ENCODE measurements at regions not wholly inside any gene's neighbourhood (a gene's known extent, or its start where the extent isn't known, plus 50 kb on each side); places are given as distances from the start of the nearest gene placed in this dataset.
A peak's percentile ranks its signal among the peaks of the same experiment; 100 is the strongest.

DNA sequence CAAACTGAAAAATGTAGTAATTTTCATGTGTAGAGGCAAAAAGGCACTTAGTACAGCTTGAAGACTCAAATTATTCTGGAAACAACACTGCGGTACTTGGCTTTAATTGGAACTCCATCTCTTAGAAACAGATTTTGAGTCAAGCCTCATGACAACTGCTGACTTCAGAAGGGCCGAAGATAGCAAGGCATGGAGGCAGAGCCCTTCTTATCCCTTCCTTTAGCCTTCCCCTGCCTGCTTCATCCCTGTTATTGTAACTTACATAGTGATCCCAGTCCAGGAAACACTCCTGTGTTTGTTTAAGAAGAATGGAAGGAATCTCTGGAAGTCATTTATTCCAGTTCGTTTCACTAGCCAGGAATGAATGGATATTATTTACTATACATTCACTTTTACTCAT is 110.9 kb upstream of the FAM98A start (continued):
- TF ChIP-seq, protein P1, sequence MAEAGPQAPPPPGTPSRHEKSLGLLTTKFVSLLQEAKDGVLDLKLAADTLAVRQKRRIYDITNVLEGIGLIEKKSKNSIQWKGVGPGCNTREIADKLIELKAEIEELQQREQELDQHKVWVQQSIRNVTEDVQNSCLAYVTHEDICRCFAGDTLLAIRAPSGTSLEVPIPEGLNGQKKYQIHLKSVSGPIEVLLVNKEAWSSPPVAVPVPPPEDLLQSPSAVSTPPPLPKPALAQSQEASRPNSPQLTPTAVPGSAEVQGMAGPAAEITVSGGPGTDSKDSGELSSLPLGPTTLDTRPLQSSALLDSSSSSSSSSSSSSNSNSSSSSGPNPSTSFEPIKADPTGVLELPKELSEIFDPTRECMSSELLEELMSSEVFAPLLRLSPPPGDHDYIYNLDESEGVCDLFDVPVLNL (CRISPR knock-in tag; IDR thresholded peaks at IDR 0.05; ENCODE audit: borderline replicate concordance, low read depth), result no peak

DNA sequence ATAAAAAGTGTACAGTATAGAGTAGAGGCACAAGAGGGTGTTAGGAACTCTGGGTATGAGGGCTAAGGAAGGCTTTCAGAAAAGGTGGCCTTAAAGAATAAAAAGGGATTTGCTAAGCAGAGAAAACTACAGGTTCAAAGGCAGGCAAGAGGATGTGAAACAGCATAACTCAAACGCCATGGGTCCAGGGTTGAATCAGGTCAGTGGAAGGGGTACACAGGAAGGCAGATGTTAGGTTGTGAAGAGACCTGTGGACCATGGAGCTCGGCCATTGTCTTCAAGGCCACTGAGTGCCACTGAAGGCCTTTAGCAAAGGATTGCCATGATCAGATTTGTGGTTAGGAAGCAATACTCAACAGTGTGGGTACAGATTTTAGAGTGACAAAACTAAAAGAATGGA is 108.2 kb upstream of the FAM98A start:
- H3K4me1 Mint-ChIP-seq, result peaks cover 35% of the 10 kb centered on the region
- no peak for ATAC-seq
- no peaks in the 10 kb centered on the region for H3K36me3 Mint-ChIP-seq
- no peak overlapping the region for H3K27ac Mint-ChIP-seq
- no peak for TF ChIP-seq NFYB (CRISPR knock-in tag; conservative IDR thresholded peaks at IDR 0.05; ENCODE audit: low read depth)
- H3K4me3 Mint-ChIP-seq, result no peak overlapping the region
- DNase-seq (ENCODE audit: low spot score), result no peak
- no peaks in the 10 kb centered on the region for H3K9me3 Mint-ChIP-seq
- H3K27me3 Mint-ChIP-seq (ENCODE audit: low read depth), result no peaks in the 10 kb centered on the region; the same call in 1 of the 2 replicates
- ChIA-PET POLR2A (no interaction called here), CTCF (no interaction called here)

DNA sequence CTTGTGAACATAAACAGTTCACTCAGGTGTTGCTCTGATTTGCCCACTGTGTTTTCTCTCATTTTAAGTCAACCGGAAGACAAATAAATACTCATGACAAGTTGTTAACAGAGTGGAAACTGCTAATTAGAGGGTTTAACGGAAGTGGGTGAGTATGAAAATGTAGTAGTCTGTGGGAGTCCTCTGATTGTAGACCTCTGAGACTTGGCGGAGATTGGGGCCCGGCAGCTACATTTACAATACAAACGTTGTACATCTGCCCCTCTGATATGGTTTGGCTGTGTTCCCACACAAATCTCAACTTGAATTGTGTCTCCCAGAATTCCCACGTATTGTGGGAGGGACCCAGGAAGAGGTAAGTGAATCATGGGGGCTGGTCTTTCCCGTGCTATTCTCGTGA is 107.3 kb upstream of the FAM98A start:
- TF ChIP-seq, protein P2, sequence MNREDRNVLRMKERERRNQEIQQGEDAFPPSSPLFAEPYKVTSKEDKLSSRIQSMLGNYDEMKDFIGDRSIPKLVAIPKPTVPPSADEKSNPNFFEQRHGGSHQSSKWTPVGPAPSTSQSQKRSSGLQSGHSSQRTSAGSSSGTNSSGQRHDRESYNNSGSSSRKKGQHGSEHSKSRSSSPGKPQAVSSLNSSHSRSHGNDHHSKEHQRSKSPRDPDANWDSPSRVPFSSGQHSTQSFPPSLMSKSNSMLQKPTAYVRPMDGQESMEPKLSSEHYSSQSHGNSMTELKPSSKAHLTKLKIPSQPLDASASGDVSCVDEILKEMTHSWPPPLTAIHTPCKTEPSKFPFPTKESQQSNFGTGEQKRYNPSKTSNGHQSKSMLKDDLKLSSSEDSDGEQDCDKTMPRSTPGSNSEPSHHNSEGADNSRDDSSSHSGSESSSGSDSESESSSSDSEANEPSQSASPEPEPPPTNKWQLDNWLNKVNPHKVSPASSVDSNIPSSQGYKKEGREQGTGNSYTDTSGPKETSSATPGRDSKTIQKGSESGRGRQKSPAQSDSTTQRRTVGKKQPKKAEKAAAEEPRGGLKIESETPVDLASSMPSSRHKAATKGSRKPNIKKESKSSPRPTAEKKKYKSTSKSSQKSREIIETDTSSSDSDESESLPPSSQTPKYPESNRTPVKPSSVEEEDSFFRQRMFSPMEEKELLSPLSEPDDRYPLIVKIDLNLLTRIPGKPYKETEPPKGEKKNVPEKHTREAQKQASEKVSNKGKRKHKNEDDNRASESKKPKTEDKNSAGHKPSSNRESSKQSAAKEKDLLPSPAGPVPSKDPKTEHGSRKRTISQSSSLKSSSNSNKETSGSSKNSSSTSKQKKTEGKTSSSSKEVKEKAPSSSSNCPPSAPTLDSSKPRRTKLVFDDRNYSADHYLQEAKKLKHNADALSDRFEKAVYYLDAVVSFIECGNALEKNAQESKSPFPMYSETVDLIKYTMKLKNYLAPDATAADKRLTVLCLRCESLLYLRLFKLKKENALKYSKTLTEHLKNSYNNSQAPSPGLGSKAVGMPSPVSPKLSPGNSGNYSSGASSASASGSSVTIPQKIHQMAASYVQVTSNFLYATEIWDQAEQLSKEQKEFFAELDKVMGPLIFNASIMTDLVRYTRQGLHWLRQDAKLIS (CRISPR knock-in tag; IDR thresholded peaks at IDR 0.05; ENCODE audit: borderline replicate concordance), result no peak
- TF ChIP-seq, protein P3, sequence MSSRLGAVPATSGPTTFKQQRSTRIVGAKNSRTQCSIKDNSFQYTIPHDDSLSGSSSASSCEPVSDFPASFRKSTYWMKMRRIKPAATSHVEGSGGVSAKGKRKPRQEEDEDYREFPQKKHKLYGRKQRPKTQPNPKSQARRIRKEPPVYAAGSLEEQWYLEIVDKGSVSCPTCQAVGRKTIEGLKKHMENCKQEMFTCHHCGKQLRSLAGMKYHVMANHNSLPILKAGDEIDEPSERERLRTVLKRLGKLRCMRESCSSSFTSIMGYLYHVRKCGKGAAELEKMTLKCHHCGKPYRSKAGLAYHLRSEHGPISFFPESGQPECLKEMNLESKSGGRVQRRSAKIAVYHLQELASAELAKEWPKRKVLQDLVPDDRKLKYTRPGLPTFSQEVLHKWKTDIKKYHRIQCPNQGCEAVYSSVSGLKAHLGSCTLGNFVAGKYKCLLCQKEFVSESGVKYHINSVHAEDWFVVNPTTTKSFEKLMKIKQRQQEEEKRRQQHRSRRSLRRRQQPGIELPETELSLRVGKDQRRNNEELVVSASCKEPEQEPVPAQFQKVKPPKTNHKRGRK (CRISPR knock-in tag; IDR thresholded peaks at IDR 0.05; ENCODE audit: borderline replicate concordance), result no peak
- TF ChIP-seq, protein P4, sequence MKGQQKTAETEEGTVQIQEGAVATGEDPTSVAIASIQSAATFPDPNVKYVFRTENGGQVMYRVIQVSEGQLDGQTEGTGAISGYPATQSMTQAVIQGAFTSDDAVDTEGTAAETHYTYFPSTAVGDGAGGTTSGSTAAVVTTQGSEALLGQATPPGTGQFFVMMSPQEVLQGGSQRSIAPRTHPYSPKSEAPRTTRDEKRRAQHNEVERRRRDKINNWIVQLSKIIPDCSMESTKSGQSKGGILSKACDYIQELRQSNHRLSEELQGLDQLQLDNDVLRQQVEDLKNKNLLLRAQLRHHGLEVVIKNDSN (CRISPR knock-in tag; IDR thresholded peaks at IDR 0.05), result no peak
- TF ChIP-seq ZBTB21 (CRISPR knock-in tag; IDR thresholded peaks at IDR 0.05; ENCODE audit: borderline replicate concordance) (no peak), TCF7 (CRISPR knock-in tag; IDR thresholded peaks at IDR 0.05; ENCODE audit: low read depth) (no peak), ATF1 (CRISPR knock-in tag; IDR thresholded peaks at IDR 0.05) (no peak)
- TF ChIP-seq, protein P5, sequence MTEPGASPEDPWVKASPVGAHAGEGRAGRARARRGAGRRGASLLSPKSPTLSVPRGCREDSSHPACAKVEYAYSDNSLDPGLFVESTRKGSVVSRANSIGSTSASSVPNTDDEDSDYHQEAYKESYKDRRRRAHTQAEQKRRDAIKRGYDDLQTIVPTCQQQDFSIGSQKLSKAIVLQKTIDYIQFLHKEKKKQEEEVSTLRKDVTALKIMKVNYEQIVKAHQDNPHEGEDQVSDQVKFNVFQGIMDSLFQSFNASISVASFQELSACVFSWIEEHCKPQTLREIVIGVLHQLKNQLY (CRISPR knock-in tag; IDR thresholded peaks at IDR 0.05), result no peak
- Mint-ChIP-seq H3K27me3 (ENCODE audit: low read depth) (no peaks in the 10 kb centered on the region; the same call in 1 of the 2 replicates), H3K27ac (no peak overlapping the region), H3K9me3 (no peaks in the 10 kb centered on the region), H3K36me3 (no peaks in the 10 kb centered on the region), H3K4me3 (no peak overlapping the region), H3K4me1 (peaks cover 29% of the 10 kb centered on the region)
- ChIA-PET POLR2A (no interaction called here), CTCF (no interaction called here)
- no peak for DNase-seq (ENCODE audit: low spot score)
- no peak for ATAC-seq

DNA sequence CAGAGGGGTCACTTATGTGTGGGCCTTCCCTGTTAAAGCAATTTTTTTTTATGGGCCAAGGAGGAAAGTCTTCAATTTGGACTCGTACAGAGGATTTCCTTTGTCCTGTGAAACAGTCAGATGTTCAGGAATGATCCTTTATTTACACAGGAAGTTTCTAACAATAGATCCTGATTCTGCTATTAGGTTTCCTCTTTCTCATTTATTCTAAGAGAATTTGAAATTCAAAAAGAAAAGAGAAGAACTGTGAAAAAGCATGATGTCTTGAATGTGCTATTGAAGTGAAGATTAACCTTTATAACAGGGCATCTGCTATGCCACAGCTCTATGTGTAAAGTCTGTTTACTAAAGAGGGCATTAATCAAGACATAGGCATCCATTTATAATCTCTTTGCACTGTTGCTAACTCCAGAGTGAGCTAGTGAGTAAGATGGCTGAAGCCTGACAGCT is 105.3 kb upstream of the FAM98A start:
- ChIA-PET CTCF (interaction anchor here (0.7 kb wide), 1 partner anchor 34 kb away, joined by 4 read pairs; no protein-coding TSS in a partner anchor), POLR2A (interaction anchor here (0.7 kb wide), 1 partner anchor 63 kb away, joined by 3 read pairs; no protein-coding TSS in a partner anchor)
- Mint-ChIP-seq H3K4me1 (peaks cover 29% of the 10 kb centered on the region), H3K27ac (no peak overlapping the region), H3K9me3 (peaks cover 11% of the 10 kb centered on the region), H3K36me3 (peaks cover 7% of the 10 kb centered on the region), H3K4me3 (no peak overlapping the region), H3K27me3 (ENCODE audit: low read depth) (no peaks in the 10 kb centered on the region; the same call in 1 of the 2 replicates)
- DNase-seq (ENCODE audit: low spot score) (no peak), ATAC-seq (peak; percentile 26; the same call in 1 of the 2 replicates)
- TF ChIP-seq, protein P6, sequence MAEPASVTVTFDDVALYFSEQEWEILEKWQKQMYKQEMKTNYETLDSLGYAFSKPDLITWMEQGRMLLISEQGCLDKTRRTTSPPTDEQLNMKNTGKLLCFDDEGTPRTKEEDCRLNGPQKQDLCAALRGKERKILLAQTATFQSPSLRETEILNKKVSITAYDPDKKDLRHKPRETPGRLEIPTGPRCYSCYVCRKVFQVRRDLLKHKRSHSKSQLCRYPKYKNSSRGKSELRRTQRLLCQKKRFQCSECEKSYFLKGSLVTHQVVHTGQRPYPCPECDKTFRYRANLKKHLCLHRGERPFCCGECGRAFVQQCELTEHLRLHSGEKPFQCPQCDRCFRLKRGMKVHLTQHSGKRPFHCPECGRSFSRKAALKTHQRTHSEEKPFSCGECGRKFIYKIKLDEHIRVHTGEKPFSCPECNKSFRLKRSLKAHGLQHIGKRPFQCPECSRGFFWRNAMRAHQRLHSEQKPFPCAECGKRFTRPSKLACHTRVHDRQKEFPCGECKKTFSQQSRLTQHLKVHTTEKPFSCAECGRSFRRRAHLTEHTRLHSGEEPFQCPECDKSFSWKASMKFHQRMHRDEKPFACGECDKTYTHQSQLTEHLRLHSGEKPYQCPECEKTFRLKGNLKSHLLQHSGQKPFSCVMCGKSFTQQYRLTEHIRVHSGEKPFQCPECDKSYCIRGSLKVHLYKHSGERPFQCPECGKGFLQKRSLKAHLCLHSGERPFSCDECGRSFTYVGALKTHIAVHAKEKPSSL (CRISPR knock-in tag; conservative IDR thresholded peaks at IDR 0.05), result no peak
- TF ChIP-seq TEAD1 (CRISPR knock-in tag; IDR thresholded peaks at IDR 0.05) (no peak), OVOL2 (CRISPR knock-in tag; IDR thresholded peaks at IDR 0.05; ENCODE audit: borderline replicate concordance) (no peak), ZNF423 (CRISPR knock-in tag; IDR thresholded peaks at IDR 0.05) (no peak), SMAD3 (CRISPR knock-in tag; IDR thresholded peaks at IDR 0.05; ENCODE audit: borderline replicate concordance) (no peak), TP53 (CRISPR knock-in tag; IDR thresholded peaks at IDR 0.05) (no peak), ETV6 (CRISPR knock-in tag; IDR thresholded peaks at IDR 0.05) (no peak)
- TF ChIP-seq, protein P7, sequence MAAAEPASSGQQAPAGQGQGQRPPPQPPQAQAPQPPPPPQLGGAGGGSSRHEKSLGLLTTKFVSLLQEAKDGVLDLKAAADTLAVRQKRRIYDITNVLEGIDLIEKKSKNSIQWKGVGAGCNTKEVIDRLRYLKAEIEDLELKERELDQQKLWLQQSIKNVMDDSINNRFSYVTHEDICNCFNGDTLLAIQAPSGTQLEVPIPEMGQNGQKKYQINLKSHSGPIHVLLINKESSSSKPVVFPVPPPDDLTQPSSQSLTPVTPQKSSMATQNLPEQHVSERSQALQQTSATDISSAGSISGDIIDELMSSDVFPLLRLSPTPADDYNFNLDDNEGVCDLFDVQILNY (CRISPR knock-in tag; IDR thresholded peaks at IDR 0.05), result no peak

Measured in WTC11 (cell line).